Prostate gland (tissue), 2 donors: ENCODE measurements at regions not wholly inside any gene's neighbourhood (a gene's known extent, or its start where the extent isn't known, plus 50 kb on each side); places are given as distances from the start of the nearest gene placed in this dataset.
"Not testable (repeated sequence)": the region's sequence is repeated elsewhere in the genome, so short reads cannot be mapped to it uniquely, and the experiment has no call there.

Experiments used
- POLR2A ChIP-seq: fragments of 450-650 bp; IDR thresholded peaks from one replicate; pipeline ENCODE4 v1.6.1; 2016; ENCODE audit warnings: antibody characterized with exemption, mild to moderate bottlenecking
- POLR2AphosphoS5 ChIP-seq: sonication (generic); formaldehyde crosslinking; IDR thresholded peaks from one replicate; pipeline ENCODE4 v1.6.1; 2017; ENCODE audit warnings: antibody characterized with exemption
- TF ChIP-seq, protein P1 (sequence below), 4 experiments: fragments of 200-600 bp in 2 of 4; fragments of 450-650 bp in 2 of 4; sonication (generic) in 2 of 4; IDR thresholded peaks; 1 replicate in 3 of 4; 2 replicates in 1 of 4; pipeline ENCODE4 v1.5.1; 2016 to 2019; ENCODE audit warnings: antibody characterized with exemption in 4 of 4, mild to moderate bottlenecking in 2 of 4, moderate library complexity in 2 of 4

DNA sequence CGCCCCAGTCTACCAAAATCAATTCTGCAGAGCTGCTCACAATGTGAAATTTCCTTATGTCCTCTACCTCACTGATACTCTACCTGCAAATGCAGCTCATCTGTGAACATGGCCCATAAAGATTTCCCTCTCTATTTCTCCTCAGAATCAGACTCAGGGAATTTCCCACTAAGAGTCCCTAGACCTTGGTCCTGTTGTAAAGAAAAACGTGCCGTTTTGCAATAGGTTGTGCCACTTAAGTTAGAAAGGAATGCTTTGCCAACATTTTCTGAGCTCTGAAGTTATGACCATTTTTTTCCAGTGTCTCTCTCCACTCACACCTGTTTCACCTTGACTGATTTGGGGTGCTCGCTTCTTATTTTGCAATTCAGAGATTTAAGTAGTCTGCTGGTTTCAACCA is 100.7 kb downstream of the SPDYE17 start:
- TF ChIP-seq, protein P1, sequence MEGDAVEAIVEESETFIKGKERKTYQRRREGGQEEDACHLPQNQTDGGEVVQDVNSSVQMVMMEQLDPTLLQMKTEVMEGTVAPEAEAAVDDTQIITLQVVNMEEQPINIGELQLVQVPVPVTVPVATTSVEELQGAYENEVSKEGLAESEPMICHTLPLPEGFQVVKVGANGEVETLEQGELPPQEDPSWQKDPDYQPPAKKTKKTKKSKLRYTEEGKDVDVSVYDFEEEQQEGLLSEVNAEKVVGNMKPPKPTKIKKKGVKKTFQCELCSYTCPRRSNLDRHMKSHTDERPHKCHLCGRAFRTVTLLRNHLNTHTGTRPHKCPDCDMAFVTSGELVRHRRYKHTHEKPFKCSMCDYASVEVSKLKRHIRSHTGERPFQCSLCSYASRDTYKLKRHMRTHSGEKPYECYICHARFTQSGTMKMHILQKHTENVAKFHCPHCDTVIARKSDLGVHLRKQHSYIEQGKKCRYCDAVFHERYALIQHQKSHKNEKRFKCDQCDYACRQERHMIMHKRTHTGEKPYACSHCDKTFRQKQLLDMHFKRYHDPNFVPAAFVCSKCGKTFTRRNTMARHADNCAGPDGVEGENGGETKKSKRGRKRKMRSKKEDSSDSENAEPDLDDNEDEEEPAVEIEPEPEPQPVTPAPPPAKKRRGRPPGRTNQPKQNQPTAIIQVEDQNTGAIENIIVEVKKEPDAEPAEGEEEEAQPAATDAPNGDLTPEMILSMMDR (IDR thresholded peaks at IDR 0.05), result not testable (repeated sequence)
- not testable (repeated sequence) for TF ChIP-seq POLR2A, POLR2AphosphoS5
